HCT116 (cell line): ENCODE measurements at regions not wholly inside any gene's neighbourhood (a gene's known extent, or its start where the extent isn't known, plus 50 kb on each side); places are given as distances from the start of the nearest gene placed in this dataset.
A peak's percentile ranks its signal among the peaks of the same experiment; 100 is the strongest.

Source experiments
- ATAC-seq: fragments of 200-7000 bp; cut with Tn5 transposase; 2 replicates; pipeline ENCODE4 v1.9.1; 2020; ENCODE audit warnings: mild to moderate bottlenecking, moderate library complexity
- BruUV-seq: library from RNA; stranded (reverse); fragments of 400-500 nt; replicated peaks from 2 replicates; lab custom pipeline; 2021; lab: Mats Ljungman, UMichigan
- CTCF ChIA-PET: fragments of 300-600 bp; sonication (Branson Sonifier 250); formaldehyde crosslinking; loops from one replicate; lab custom pipeline; 2021; ENCODE audit warnings: antibody characterized with exemption; lab: Charles Lee
- POLR2A ChIA-PET: fragments of 300-600, 350-600 bp; sonication (Branson Sonifier 250); formaldehyde crosslinking; loops from one replicate; lab custom pipeline; 2021; ENCODE audit warnings: antibody characterized with exemption; lab: Charles Lee
- RAD21 ChIA-PET, 2 experiments: fragments of 300-600 bp; sonication (Branson Sonifier 250); formaldehyde crosslinking; loops; one replicate each; lab custom pipeline; 2023; ENCODE audit warnings: low total read pairs in 2 of 2; ENCODE audit not compliant: uncharacterized antibody in 2 of 2, unreplicated experiment in 2 of 2, low non-redundant PET in 1 of 2; lab: Charles Lee
- DNase-seq: peaks from one replicate; pipeline ENCODE4 v3.0.0-alpha.2; 2010; ENCODE audit warnings: low read depth, low spot score
- H2AFZ ChIP-seq: fragments of 200-600 bp; shearing (Covaris generic), sonication (generic); 2 replicates; pipeline ENCODE4 v1.6.1; 2017; ENCODE audit warnings: low read depth, mixed run types, mixed read lengths, antibody characterized with exemption, low read length; ENCODE audit not compliant: poor library complexity, severe bottlenecking
- H3K27ac ChIP-seq: 2 replicates; pipeline ENCODE4 v1.5.1; 2012; ENCODE audit warnings: low read depth, low read length
- H3K27me3 ChIP-seq: fragments of 200-600 bp; sonication (generic); 2 replicates; pipeline ENCODE4 v1.6.1; 2016; ENCODE audit warnings: mixed run types, low read length, mixed read lengths; ENCODE audit not compliant: insufficient read depth
- H3K36me3 ChIP-seq, 2 experiments: fragments of 200-500 bp in 1 of 2; fragments of 200-600 bp in 1 of 2; sonication (Bioruptor generic) in 1 of 2; sonication (generic) in 1 of 2; 2 replicates each; pipeline versions ENCODE4 v1.5.1 to v1.6.1; 2014 to 2016; ENCODE audit warnings: low read length in 2 of 2, inconsistent platforms in 1 of 2, mixed read lengths in 1 of 2, mixed run types in 1 of 2; ENCODE audit not compliant: insufficient read depth in 2 of 2, control insufficient read depth in 1 of 2
- H3K4me1 ChIP-seq, 2 experiments: fragments of 200-600 bp in 1 of 2; sonication (generic) in 1 of 2; 2 replicates each; pipeline versions ENCODE4 v1.5.1 to v1.6.1; 2012 to 2017; ENCODE audit warnings: low read length in 2 of 2, inconsistent platforms in 1 of 2, mild to moderate bottlenecking in 1 of 2, mixed read lengths in 1 of 2, mixed run types in 1 of 2, moderate library complexity in 1 of 2; ENCODE audit not compliant: insufficient read depth in 2 of 2, control insufficient read depth in 1 of 2
- H3K4me2 ChIP-seq: fragments of 200-600 bp; sonication (generic); 2 replicates; pipeline ENCODE4 v1.6.1; 2017; ENCODE audit warnings: mixed run types, low read length, mixed read lengths
- H3K4me3 ChIP-seq, 2 experiments: fragments of 200-600 bp in 1 of 2; sonication (generic) in 1 of 2; replicated peaks in 1 of 2; 2 replicates each; pipeline ENCODE4 v1.5.1; 2011 to 2016; ENCODE audit warnings: low read length in 2 of 2, control low read depth in 1 of 2, low read depth in 1 of 2, mild to moderate bottlenecking in 1 of 2, mixed read lengths in 1 of 2, mixed run types in 1 of 2
- H3K79me2 ChIP-seq: fragments of 200-600 bp; sonication (generic); 2 replicates; pipeline ENCODE4 v1.6.1; 2017; ENCODE audit warnings: mild to moderate bottlenecking, mixed run types, low read length, moderate library complexity, mixed read lengths; ENCODE audit not compliant: insufficient read depth
- H3K9ac ChIP-seq: fragments of 200-600 bp; sonication (generic); 2 replicates; pipeline ENCODE4 v1.6.1; 2016; ENCODE audit warnings: low read length, mixed read lengths
- H3K9me2 ChIP-seq: fragments of 200-600 bp; sonication (generic), shearing (Covaris generic); 2 replicates; pipeline ENCODE4 v1.6.1; 2017; ENCODE audit warnings: mixed run types, mild to moderate bottlenecking, moderate library complexity; ENCODE audit not compliant: insufficient read depth
- H3K9me3 ChIP-seq, 2 experiments: fragments of 200-500 bp in 1 of 2; fragments of 200-600 bp in 1 of 2; sonication (Bioruptor generic) in 1 of 2; sonication (generic) in 1 of 2; 2 replicates each; pipeline ENCODE4 v1.6.1; 2014 to 2017; ENCODE audit warnings: low read length in 2 of 2, mixed read lengths in 2 of 2, inconsistent platforms in 1 of 2, low read depth in 1 of 2, mild to moderate bottlenecking in 1 of 2, mixed run types in 1 of 2, moderate library complexity in 1 of 2; ENCODE audit not compliant: control insufficient read depth in 1 of 2, insufficient read depth in 1 of 2
- H4K20me1 ChIP-seq: fragments of 200-600 bp; sonication (generic), shearing (Covaris generic); 2 replicates; pipeline ENCODE4 v1.6.1; 2017; ENCODE audit warnings: mixed run types, mild to moderate bottlenecking, moderate library complexity; ENCODE audit not compliant: insufficient read depth
- CBX3 ChIP-seq: IDR thresholded peaks from 2 replicates; pipeline ENCODE4 v1.6.1; 2012; ENCODE audit warnings: low read depth
- CEBPB ChIP-seq: IDR thresholded peaks from 2 replicates; pipeline ENCODE4 v1.6.1; 2012; ENCODE audit warnings: low read depth
- EGR1 ChIP-seq: IDR thresholded peaks from 2 replicates; pipeline ENCODE4 v1.6.1; 2012; ENCODE audit warnings: low read depth
- ELF1 ChIP-seq: IDR thresholded peaks from 2 replicates; pipeline ENCODE4 v1.6.1; 2012; ENCODE audit warnings: low read depth, borderline replicate concordance
- EZH2phosphoT487 ChIP-seq: fragments of 200-600 bp; IDR thresholded peaks from 2 replicates; pipeline ENCODE4 v1.6.1; 2018; ENCODE audit warnings: antibody characterized with exemption, borderline replicate concordance
- FOSL1 ChIP-seq: IDR thresholded peaks from 2 replicates; pipeline ENCODE4 v1.6.1; 2012; ENCODE audit warnings: low read depth
- SRF ChIP-seq: IDR thresholded peaks from 2 replicates; pipeline ENCODE4 v1.6.1; 2012; ENCODE audit warnings: low read depth
- ZFX ChIP-seq: fragments of 450-650 bp; IDR thresholded peaks from 2 replicates; pipeline ENCODE4 v1.6.1; 2017
- ZNF274 ChIP-seq: fragments of 200-500 bp; sonication (Bioruptor generic); IDR thresholded peaks from 2 replicates; pipeline ENCODE4 v1.6.1; 2014; ENCODE audit warnings: mild to moderate bottlenecking, low read depth, low read length, inconsistent platforms
- intact Hi-C: fragments of 100-400 bp; cut with micrococcal nuclease; formaldehyde crosslinking; loops from 2 replicates; pipeline ENCODE4 v1.10.0; 2022
- TF ChIP-seq, protein P1 (sequence below): IDR thresholded peaks from 2 replicates; pipeline ENCODE4 v1.6.1; 2012
- TF ChIP-seq, protein P2 (sequence below), 3 experiments: fragments of 200-600 bp in 1 of 3; sonication (generic) in 1 of 3; IDR thresholded peaks in 2 of 3; conservative IDR thresholded peaks in 1 of 3; 2 replicates each; pipeline ENCODE4 v1.5.1; 2012 to 2017; ENCODE audit warnings: low read depth in 2 of 3, low read length in 2 of 3, antibody characterized with exemption in 1 of 3, borderline replicate concordance in 1 of 3, control low read depth in 1 of 3, mild to moderate bottlenecking in 1 of 3, mixed read lengths in 1 of 3, mixed run types in 1 of 3, moderate library complexity in 1 of 3; ENCODE audit not compliant: insufficient read depth in 1 of 3
- TF ChIP-seq, protein P3 (sequence below): IDR thresholded peaks from 2 replicates; pipeline ENCODE4 v1.6.1; 2012
- TF ChIP-seq, protein P4 (sequence below): IDR thresholded peaks from 2 replicates; pipeline ENCODE4 v1.6.1; 2012; ENCODE audit warnings: low read depth

DNA sequence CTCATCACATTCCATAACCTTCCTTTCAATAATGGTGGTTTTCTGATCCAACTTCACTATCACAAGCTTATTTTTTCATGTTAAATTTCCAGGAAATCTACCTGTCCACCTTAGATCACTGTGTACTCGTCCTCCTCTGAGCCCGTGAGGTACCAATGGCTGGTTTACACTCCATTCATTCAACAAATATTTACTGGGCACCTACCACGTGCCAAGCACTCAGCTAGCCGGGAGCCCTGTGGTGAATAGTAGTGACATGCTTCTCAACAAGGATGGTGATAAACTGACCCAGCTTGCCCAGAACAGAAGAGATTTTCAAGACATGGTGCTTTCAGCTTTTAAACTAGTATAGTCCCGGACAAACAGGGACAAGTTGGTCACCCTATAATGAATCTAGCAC, 98.2 kb downstream of the FAM204A start:
- intact Hi-C loops = no loop called here
- POLR2A ChIA-PET = no interaction called here
- H3K9me2 ChIP-seq = no peaks in the 10 kb centered on the region
- H3K9ac ChIP-seq = no peak overlapping the region
- H3K4me3 ChIP-seq = no peak overlapping the region
- no peaks in the 10 kb centered on the region for H3K4me1 ChIP-seq
- BruUV-seq = no TSS peak
- H3K27ac ChIP-seq = no peak overlapping the region
- H3K9me3 ChIP-seq = no peaks in the 10 kb centered on the region
- no peak overlapping the region for H3K4me2 ChIP-seq
- ATAC-seq = no peak
- no peaks in the 10 kb centered on the region for H3K79me2 ChIP-seq
- H2AFZ ChIP-seq = no peak overlapping the region
- no peaks in the 10 kb centered on the region for H3K36me3 ChIP-seq
- RAD21 ChIA-PET = interaction anchor here in 1 of 2 experiments (1.0 kb wide), 1 partner anchor 216 kb away, joined by 3 read pairs; no protein-coding TSS in a partner anchor
- CTCF ChIA-PET = interaction anchor here (1.1 to 4.7 kb wide), 4 partner anchors 16 to 747 kb away, joined by 3 to 34 read pairs (median 18); no protein-coding TSS in a partner anchor
- DNase-seq = no peak
- peaks cover 78% of the 10 kb centered on the region for H3K27me3 ChIP-seq
- TF ChIP-seq EGR1 = no peak
- TF ChIP-seq SRF = no peak
- no peak for TF ChIP-seq CEBPB
- TF ChIP-seq ZNF274 = no peak
- no peaks in the 10 kb centered on the region for H4K20me1 ChIP-seq

DNA sequence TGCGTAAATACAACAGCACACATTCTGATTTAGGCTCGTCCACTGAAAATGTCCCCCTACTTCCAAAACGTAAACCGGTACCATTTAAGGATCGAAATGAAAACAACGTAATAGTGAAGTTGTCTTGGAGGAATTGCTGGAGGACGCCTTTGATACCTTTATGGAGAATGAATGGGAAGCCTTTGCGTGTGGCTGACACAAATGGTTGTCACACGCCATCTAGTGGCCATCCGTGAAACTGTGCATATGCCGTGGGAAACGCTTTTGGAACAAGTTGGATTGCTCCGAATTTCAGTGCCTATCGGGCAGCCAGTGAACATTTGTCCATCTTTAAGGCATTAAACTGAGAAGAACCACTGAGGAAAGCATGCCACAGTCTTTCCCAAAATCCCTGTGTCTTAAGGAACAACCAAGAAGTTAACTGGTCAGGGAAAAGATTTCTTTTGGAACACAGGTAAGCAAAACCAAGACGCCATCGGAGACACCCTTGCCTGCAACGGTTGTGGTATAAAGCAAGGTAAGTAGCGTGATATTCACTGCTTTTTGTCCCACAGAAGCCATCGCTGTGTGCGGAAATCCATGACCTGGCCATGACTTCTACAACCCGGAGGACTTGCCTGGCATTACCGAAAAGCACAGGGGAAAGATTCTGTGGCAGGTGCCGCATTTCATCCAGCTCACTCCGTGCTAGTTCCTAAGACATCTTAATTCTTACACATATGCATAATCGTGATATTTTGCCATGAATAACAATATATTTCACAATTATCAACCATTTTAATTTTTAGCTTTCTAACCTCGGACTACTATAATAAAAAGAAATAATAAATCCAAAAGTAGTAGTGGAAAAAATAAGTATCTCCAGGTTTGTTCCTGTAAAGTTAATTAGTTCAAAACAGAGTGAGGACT, 100.6 kb downstream of the FAM204A start:
- no peaks in the 10 kb centered on the region for H3K79me2 ChIP-seq
- H3K4me1 ChIP-seq = no peaks in the 10 kb centered on the region
- peak; percentile 88 for ATAC-seq
- no peak overlapping the region for H3K4me3 ChIP-seq
- peak overlapping the region; percentile 5 for H3K4me2 ChIP-seq
- DNase-seq = peak; percentile 81
- H4K20me1 ChIP-seq = no peaks in the 10 kb centered on the region
- POLR2A ChIA-PET = no interaction called here
- CTCF ChIA-PET = interaction anchor here (0.7 to 4.7 kb wide), 18 partner anchors 9 to 1025 kb away, joined by 3 to 34 read pairs (median 4); no protein-coding TSS in a partner anchor
- peaks cover 81% of the 10 kb centered on the region for H3K27me3 ChIP-seq
- no peaks in the 10 kb centered on the region for H3K36me3 ChIP-seq
- peak overlapping the region; percentile 12 for H2AFZ ChIP-seq
- no TSS peak for BruUV-seq
- no peak overlapping the region for H3K9ac ChIP-seq
- RAD21 ChIA-PET = interaction anchor here (0.9 to 1.9 kb wide), 2 partner anchors 745 kb away, joined by 5 to 6 read pairs; no protein-coding TSS in a partner anchor
- intact Hi-C loops = loop anchor here (1.0 to 2.0 kb wide), 6 partner anchors 381 to 1025 kb away; no protein-coding TSS in a partner anchor
- H3K9me3 ChIP-seq = no peaks in the 10 kb centered on the region
- no peaks in the 10 kb centered on the region for H3K9me2 ChIP-seq
- no peak overlapping the region for H3K27ac ChIP-seq
- TF ChIP-seq, protein P1, sequence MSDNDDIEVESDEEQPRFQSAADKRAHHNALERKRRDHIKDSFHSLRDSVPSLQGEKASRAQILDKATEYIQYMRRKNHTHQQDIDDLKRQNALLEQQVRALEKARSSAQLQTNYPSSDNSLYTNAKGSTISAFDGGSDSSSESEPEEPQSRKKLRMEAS = no peak
- TF ChIP-seq ELF1 = no peak
- TF ChIP-seq EZH2phosphoT487 = no peak
- TF ChIP-seq ZFX = no peak
- no peak for TF ChIP-seq ZNF274
- TF ChIP-seq FOSL1 = no peak
- TF ChIP-seq, protein P2, sequence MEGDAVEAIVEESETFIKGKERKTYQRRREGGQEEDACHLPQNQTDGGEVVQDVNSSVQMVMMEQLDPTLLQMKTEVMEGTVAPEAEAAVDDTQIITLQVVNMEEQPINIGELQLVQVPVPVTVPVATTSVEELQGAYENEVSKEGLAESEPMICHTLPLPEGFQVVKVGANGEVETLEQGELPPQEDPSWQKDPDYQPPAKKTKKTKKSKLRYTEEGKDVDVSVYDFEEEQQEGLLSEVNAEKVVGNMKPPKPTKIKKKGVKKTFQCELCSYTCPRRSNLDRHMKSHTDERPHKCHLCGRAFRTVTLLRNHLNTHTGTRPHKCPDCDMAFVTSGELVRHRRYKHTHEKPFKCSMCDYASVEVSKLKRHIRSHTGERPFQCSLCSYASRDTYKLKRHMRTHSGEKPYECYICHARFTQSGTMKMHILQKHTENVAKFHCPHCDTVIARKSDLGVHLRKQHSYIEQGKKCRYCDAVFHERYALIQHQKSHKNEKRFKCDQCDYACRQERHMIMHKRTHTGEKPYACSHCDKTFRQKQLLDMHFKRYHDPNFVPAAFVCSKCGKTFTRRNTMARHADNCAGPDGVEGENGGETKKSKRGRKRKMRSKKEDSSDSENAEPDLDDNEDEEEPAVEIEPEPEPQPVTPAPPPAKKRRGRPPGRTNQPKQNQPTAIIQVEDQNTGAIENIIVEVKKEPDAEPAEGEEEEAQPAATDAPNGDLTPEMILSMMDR (IDR thresholded peaks at IDR 0.05 in 2 of 3, conservative IDR thresholded peaks at IDR 0.05 in 1 of 3; ENCODE audit: borderline replicate concordance in 1 of 3, insufficient read depth in 1 of 3, low read depth in 2 of 3, low read length in 2 of 3) = peak; percentile 92 to 99 (median 98)
- TF ChIP-seq, protein P3, sequence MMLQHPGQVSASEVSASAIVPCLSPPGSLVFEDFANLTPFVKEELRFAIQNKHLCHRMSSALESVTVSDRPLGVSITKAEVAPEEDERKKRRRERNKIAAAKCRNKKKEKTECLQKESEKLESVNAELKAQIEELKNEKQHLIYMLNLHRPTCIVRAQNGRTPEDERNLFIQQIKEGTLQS = no peak
- no peak for TF ChIP-seq CBX3
- TF ChIP-seq, protein P4, sequence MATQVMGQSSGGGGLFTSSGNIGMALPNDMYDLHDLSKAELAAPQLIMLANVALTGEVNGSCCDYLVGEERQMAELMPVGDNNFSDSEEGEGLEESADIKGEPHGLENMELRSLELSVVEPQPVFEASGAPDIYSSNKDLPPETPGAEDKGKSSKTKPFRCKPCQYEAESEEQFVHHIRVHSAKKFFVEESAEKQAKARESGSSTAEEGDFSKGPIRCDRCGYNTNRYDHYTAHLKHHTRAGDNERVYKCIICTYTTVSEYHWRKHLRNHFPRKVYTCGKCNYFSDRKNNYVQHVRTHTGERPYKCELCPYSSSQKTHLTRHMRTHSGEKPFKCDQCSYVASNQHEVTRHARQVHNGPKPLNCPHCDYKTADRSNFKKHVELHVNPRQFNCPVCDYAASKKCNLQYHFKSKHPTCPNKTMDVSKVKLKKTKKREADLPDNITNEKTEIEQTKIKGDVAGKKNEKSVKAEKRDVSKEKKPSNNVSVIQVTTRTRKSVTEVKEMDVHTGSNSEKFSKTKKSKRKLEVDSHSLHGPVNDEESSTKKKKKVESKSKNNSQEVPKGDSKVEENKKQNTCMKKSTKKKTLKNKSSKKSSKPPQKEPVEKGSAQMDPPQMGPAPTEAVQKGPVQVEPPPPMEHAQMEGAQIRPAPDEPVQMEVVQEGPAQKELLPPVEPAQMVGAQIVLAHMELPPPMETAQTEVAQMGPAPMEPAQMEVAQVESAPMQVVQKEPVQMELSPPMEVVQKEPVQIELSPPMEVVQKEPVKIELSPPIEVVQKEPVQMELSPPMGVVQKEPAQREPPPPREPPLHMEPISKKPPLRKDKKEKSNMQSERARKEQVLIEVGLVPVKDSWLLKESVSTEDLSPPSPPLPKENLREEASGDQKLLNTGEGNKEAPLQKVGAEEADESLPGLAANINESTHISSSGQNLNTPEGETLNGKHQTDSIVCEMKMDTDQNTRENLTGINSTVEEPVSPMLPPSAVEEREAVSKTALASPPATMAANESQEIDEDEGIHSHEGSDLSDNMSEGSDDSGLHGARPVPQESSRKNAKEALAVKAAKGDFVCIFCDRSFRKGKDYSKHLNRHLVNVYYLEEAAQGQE = no peak
